ENCODE measurements at regions not wholly inside any gene's neighbourhood (a gene's known extent, or its start where the extent isn't known, plus 50 kb on each side); places are given as distances from the start of the nearest gene placed in this dataset.

- BruUV-seq (replicated peaks) = no TSS peak
- no peak for DNase-seq (ENCODE audit: low read depth, low spot score)
Measured at GRCh38 chr4:35052546-35052945, 1191.8 kb downstream of the ARAP2 start.

GRCh38 chr4:35063031-35063570, 1181.2 kb downstream of the ARAP2 start:
- Histone ChIP-seq H3K4me1 (ENCODE audit: control insufficient read depth, insufficient read depth, low read length) (no peaks in the 10 kb centered on the region), H3K36me3 (ENCODE audit: control insufficient read depth, insufficient read depth, low read length) (no peaks in the 10 kb centered on the region), H3K27ac (ENCODE audit: low read length) (no peak overlapping the region), H3K4me3 (ENCODE audit: low read depth in 2 of 2, low read length in 2 of 2) (no peak overlapping the region), H3K27me3 (ENCODE audit: control insufficient read depth, insufficient read depth, low read length) (no peaks in the 10 kb centered on the region), H3K9me3 (ENCODE audit: control insufficient read depth, insufficient read depth, low read depth, low read length) (no peaks in the 10 kb centered on the region)
- ATAC-seq (no peak), DNase-seq (ENCODE audit: low read depth, low spot score) (no peak)
- no TSS peak for BruUV-seq (replicated peaks)
- ChIA-PET CTCF (no interaction called here), POLR2A (no interaction called here)
- intact Hi-C loops (cut with micrococcal nuclease; ENCODE audit: unreplicated experiment) (no loop called here), in situ Hi-C loops (cut with HindIII; ENCODE audit: low pct_unique_long_range_greater_than_20kb, low sequenced_read_pairs) (no loop called here)
- TF ChIP-seq TCF7L2 (IDR thresholded peaks at IDR 0.05; ENCODE audit: low read depth, low read length) = no peak
- no peak for TF ChIP-seq REST (IDR thresholded peaks at IDR 0.05; ENCODE audit: insufficient read depth in 1 of 2, low read depth in 2 of 2, low read length in 1 of 2)
- TF ChIP-seq SIN3A (IDR thresholded peaks at IDR 0.05; ENCODE audit: borderline replicate concordance, insufficient read depth, low read depth, low read length) = no peak
- TF ChIP-seq CTCF (IDR thresholded peaks at IDR 0.05) = no peak
- TF ChIP-seq POLR2AphosphoS5 (IDR thresholded peaks at IDR 0.05; ENCODE audit: low read depth, low read length) = no peak

More at GRCh38 chr4:35052546-35052945, 1191.8 kb downstream of the ARAP2 start:
- Histone ChIP-seq H3K4me1 (ENCODE audit: control insufficient read depth, insufficient read depth, low read length) (no peaks in the 10 kb centered on the region), H3K36me3 (ENCODE audit: control insufficient read depth, insufficient read depth, low read length) (no peaks in the 10 kb centered on the region), H3K27ac (ENCODE audit: low read length) (no peak overlapping the region), H3K4me3 (ENCODE audit: low read depth in 2 of 2, low read length in 2 of 2) (no peak overlapping the region), H3K9me3 (ENCODE audit: control insufficient read depth, insufficient read depth, low read depth, low read length) (no peaks in the 10 kb centered on the region), H3K27me3 (ENCODE audit: control insufficient read depth, insufficient read depth, low read length) (no peaks in the 10 kb centered on the region)
- in situ Hi-C loops (cut with HindIII; ENCODE audit: low pct_unique_long_range_greater_than_20kb, low sequenced_read_pairs) (no loop called here), intact Hi-C loops (cut with micrococcal nuclease; ENCODE audit: unreplicated experiment) (no loop called here)
- ChIA-PET POLR2A (no interaction called here), CTCF (no interaction called here)
- ATAC-seq = no peak
- TF ChIP-seq POLR2AphosphoS5 (IDR thresholded peaks at IDR 0.05; ENCODE audit: low read depth, low read length) (no peak), SIN3A (IDR thresholded peaks at IDR 0.05; ENCODE audit: borderline replicate concordance, insufficient read depth, low read depth, low read length) (no peak), REST (IDR thresholded peaks at IDR 0.05; ENCODE audit: insufficient read depth in 1 of 2, low read depth in 2 of 2, low read length in 1 of 2) (no peak), CTCF (IDR thresholded peaks at IDR 0.05) (no peak), TCF7L2 (IDR thresholded peaks at IDR 0.05; ENCODE audit: low read depth, low read length) (no peak)

Data from Panc1 (cell line).